Liver (tissue), 8 donors: ENCODE measurements at regions not wholly inside any gene's neighbourhood (a gene's known extent, or its start where the extent isn't known, plus 50 kb on each side); places are given as distances from the start of the nearest gene placed in this dataset.

ENCODE experiments used
- DNase-seq: peaks from one replicate; pipeline ENCODE4 v3.0.0-alpha.2; 2017; ENCODE audit warnings: low spot score
- H3K27ac ChIP-seq, 2 donors: one replicate each; pipeline ENCODE4 v1.7.0; 2013; ENCODE audit warnings: inconsistent platforms in 2 of 2, low read length in 2 of 2, control low read depth in 1 of 2, low read depth in 1 of 2, mild to moderate bottlenecking in 1 of 2
- H3K27me3 ChIP-seq, 4 donors: one replicate each; pipeline versions ENCODE4 v1.6.1 to v1.7.0; 2013; ENCODE audit warnings: low read length in 3 of 4, inconsistent platforms in 1 of 4, mild to moderate bottlenecking in 1 of 4, moderate library complexity in 1 of 4; ENCODE audit not compliant: control insufficient read depth in 4 of 4, insufficient read depth in 4 of 4
- H3K36me3 ChIP-seq, 4 donors: one replicate each; pipeline versions ENCODE4 v1.6.1 to v1.7.0; 2013; ENCODE audit warnings: low read length in 3 of 4, mild to moderate bottlenecking in 3 of 4, low read depth in 1 of 4, moderate library complexity in 1 of 4; ENCODE audit not compliant: control insufficient read depth in 4 of 4, insufficient read depth in 3 of 4
- H3K4me1 ChIP-seq, 4 donors: one replicate each; pipeline versions ENCODE4 v1.6.1 to v1.7.0; 2013; ENCODE audit warnings: low read length in 3 of 4, mild to moderate bottlenecking in 3 of 4, moderate library complexity in 1 of 4; ENCODE audit not compliant: control insufficient read depth in 4 of 4, insufficient read depth in 4 of 4
- H3K4me3 ChIP-seq, 3 donors: one replicate each; pipeline versions ENCODE4 v1.6.1 to v1.7.0; 2013; ENCODE audit warnings: low read length in 3 of 3, control low read depth in 1 of 3, low read depth in 1 of 3, mild to moderate bottlenecking in 1 of 3
- H3K9ac ChIP-seq, 2 donors: one replicate each; pipeline ENCODE4 v1.7.0; 2013; ENCODE audit warnings: low read length in 2 of 2, mild to moderate bottlenecking in 2 of 2, moderate library complexity in 2 of 2, control low read depth in 1 of 2, low read depth in 1 of 2
- H3K9me3 ChIP-seq, 4 donors: one replicate each; pipeline versions ENCODE4 v1.6.1 to v1.7.0; 2013; ENCODE audit warnings: low read length in 3 of 4; ENCODE audit not compliant: control insufficient read depth in 4 of 4
- CTCF ChIP-seq: fragments of 150-350 bp; IDR thresholded peaks from 2 replicates; pipeline ENCODE4 v1.5.1; 2017; ENCODE audit warnings: improper control_type of control experiment, low read depth, low read length; ENCODE audit not compliant: missing input control
- FOXA1 ChIP-seq: IDR thresholded peaks from 2 replicates; pipeline ENCODE4 v1.6.1; 2016; ENCODE audit warnings: antibody characterized with exemption
- GABPA ChIP-seq, 2 donors: IDR thresholded peaks in 1 of 2; conservative IDR thresholded peaks in 1 of 2; 2 replicates each; pipeline ENCODE4 v1.6.1; 2016; ENCODE audit warnings: antibody characterized with exemption in 2 of 2, mild to moderate bottlenecking in 1 of 2, moderate library complexity in 1 of 2
- MAX ChIP-seq: IDR thresholded peaks from 2 replicates; pipeline ENCODE4 v1.6.1; 2016; ENCODE audit warnings: antibody characterized with exemption
- NR2F2 ChIP-seq: IDR thresholded peaks from 2 replicates; pipeline ENCODE4 v1.6.1; 2016; ENCODE audit warnings: antibody characterized with exemption
- RAD21 ChIP-seq, 2 donors: IDR thresholded peaks; 2 replicates each; pipeline ENCODE4 v1.6.1; 2016; ENCODE audit warnings: antibody characterized with exemption in 2 of 2, mild to moderate bottlenecking in 2 of 2
- REST ChIP-seq: IDR thresholded peaks from 2 replicates; pipeline ENCODE4 v1.6.1; 2016; ENCODE audit warnings: antibody characterized with exemption, mild to moderate bottlenecking
- RXRA ChIP-seq, 2 donors: IDR thresholded peaks; 2 replicates each; pipeline ENCODE4 v1.6.1; 2017 to 2018; ENCODE audit warnings: antibody characterized with exemption in 2 of 2, mild to moderate bottlenecking in 1 of 2
- SP1 ChIP-seq: IDR thresholded peaks from 2 replicates; pipeline ENCODE4 v1.6.1; 2018; ENCODE audit warnings: antibody characterized with exemption, mild to moderate bottlenecking
- TAF1 ChIP-seq: conservative IDR thresholded peaks from 2 replicates; pipeline ENCODE4 v1.6.1; 2016; ENCODE audit warnings: antibody characterized with exemption, mild to moderate bottlenecking
- ZBTB33 ChIP-seq: IDR thresholded peaks from 2 replicates; pipeline ENCODE4 v1.6.1; 2016; ENCODE audit warnings: antibody characterized with exemption
- WGBS: extraction: QIAGEN DNeasy Blood & Tissue Kit; methylation state at CpG from one replicate; pipeline ENCODE4 v1.1.7; 2013; 5-methylcytosine and 5-hydroxymethylcytosine counted together
- donor health status: healthy.
- donor health status: healthy.
- donor health status: healthy.
- donor health status: healthy.
- donor health status: healthy.

GRCh38 chr6:141833001-141833655 lies 299.6 kb upstream of the GJE1 start (continued):
- TF ChIP-seq CTCF: no peak
- TF ChIP-seq ZBTB33: no peak
- no peak for TF ChIP-seq RXRA (IDR thresholded peaks at IDR 0.05)

- no peak for TF ChIP-seq NR2F2
- TF ChIP-seq RXRA (IDR thresholded peaks at IDR 0.05): no peak
- no peak for TF ChIP-seq SP1
- no peak for TF ChIP-seq REST
- no peak for TF ChIP-seq TAF1
- no peak for TF ChIP-seq FOXA1
- 75% methylated on average over 1 of the region's 1 CpG for WGBS
- no peaks in the 10 kb centered on the region for H3K9me3 ChIP-seq
- no peak for DNase-seq
- no peaks in the 10 kb centered on the region for H3K4me1 ChIP-seq
- no peaks in the 10 kb centered on the region for H3K27me3 ChIP-seq
- H3K36me3 ChIP-seq: no peaks in the 10 kb centered on the region
- no peak overlapping the region for H3K27ac ChIP-seq
- no peak overlapping the region for H3K4me3 ChIP-seq
- H3K9ac ChIP-seq: no peak overlapping the region
Measured at GRCh38 chr6:141830530-141830929, 302.2 kb upstream of the GJE1 start.

- no peaks in the 10 kb centered on the region for H3K36me3 ChIP-seq
- H3K9me3 ChIP-seq: no peaks in the 10 kb centered on the region
- TF ChIP-seq TAF1: no peak
- no peak for TF ChIP-seq RAD21 (IDR thresholded peaks at IDR 0.05)
- TF ChIP-seq CTCF: no peak
- TF ChIP-seq MAX: no peak
- no peak for TF ChIP-seq GABPA (IDR thresholded peaks at IDR 0.05 in 1 of 2, conservative IDR thresholded peaks at IDR 0.05 in 1 of 2)
- TF ChIP-seq NR2F2: no peak
- TF ChIP-seq FOXA1: no peak
- TF ChIP-seq RXRA (IDR thresholded peaks at IDR 0.05): no peak
- H3K9ac ChIP-seq: no peak overlapping the region
- no peaks in the 10 kb centered on the region for H3K4me1 ChIP-seq
- no peak overlapping the region for H3K27ac ChIP-seq
- no peaks in the 10 kb centered on the region for H3K27me3 ChIP-seq
- DNase-seq: no peak
- 70% methylated on average over 4 of the region's 4 CpGs for WGBS
- H3K4me3 ChIP-seq: no peak overlapping the region
Measured at GRCh38 chr6:141829566-141830360, 303.0 kb upstream of the GJE1 start.
